ENCODE measurements at regions not wholly inside any gene's neighbourhood (a gene's known extent, or its start where the extent isn't known, plus 50 kb on each side); places are given as distances from the start of the nearest gene placed in this dataset.
"Not testable (repeated sequence)": the region's sequence is repeated elsewhere in the genome, so short reads cannot be mapped to it uniquely, and the experiment has no call there.

- DNase-seq (ENCODE audit: low read depth) = no peak
Measured at GRCh38 chr14:30312214-30312613, 246.7 kb upstream of the G2E3 start.

- no peak for DNase-seq (ENCODE audit: low read depth)
Measured at GRCh38 chr14:30317729-30318128, 241.2 kb upstream of the G2E3 start.

GRCh38 chr14:30322819-30323218 lies 236.1 kb upstream of the G2E3 start:
- DNase-seq (ENCODE audit: low read depth) = no peak

GRCh38 chr14:30330033-30330432 lies 228.9 kb upstream of the G2E3 start:
- no peak for DNase-seq (ENCODE audit: low read depth)

- DNase-seq (ENCODE audit: low read depth) = no peak
Measured at GRCh38 chr14:30330445-30330844, 228.5 kb upstream of the G2E3 start.

GRCh38 chr14:30331030-30331429 lies 227.9 kb upstream of the G2E3 start:
- DNase-seq (ENCODE audit: low read depth) = no peak

GRCh38 chr14:30332374-30332773 lies 226.6 kb upstream of the G2E3 start:
- no peak for DNase-seq (ENCODE audit: low read depth)

GRCh38 chr14:30333934-30334333 lies 225.0 kb upstream of the G2E3 start:
- no peak for DNase-seq (ENCODE audit: low read depth)

- DNase-seq (ENCODE audit: low read depth) = no peak
Measured at GRCh38 chr14:30337456-30337855, 221.5 kb upstream of the G2E3 start.

GRCh38 chr14:30339311-30339901 lies 219.6 kb upstream of the G2E3 start:
- DNase-seq (ENCODE audit: low read depth) = no peak

- DNase-seq (ENCODE audit: low read depth) = no peak
Measured at GRCh38 chr14:30340495-30340894, 218.5 kb upstream of the G2E3 start.

GRCh38 chr14:30345511-30345910 lies 213.4 kb upstream of the G2E3 start:
- no peak for DNase-seq (ENCODE audit: low read depth)

GRCh38 chr14:30348445-30348844 lies 210.5 kb upstream of the G2E3 start:
- DNase-seq (ENCODE audit: low read depth) = no peak

GRCh38 chr14:30349520-30349919 lies 209.4 kb upstream of the G2E3 start:
- DNase-seq (ENCODE audit: low read depth) = no peak

GRCh38 chr14:30354439-30354838 lies 204.5 kb upstream of the G2E3 start:
- DNase-seq (ENCODE audit: low read depth) = no peak

- DNase-seq (ENCODE audit: low read depth) = no peak
Measured at GRCh38 chr14:30355431-30355913, 203.5 kb upstream of the G2E3 start.

- no peak for DNase-seq (ENCODE audit: low read depth)
Measured at GRCh38 chr14:30356438-30357202, 202.3 kb upstream of the G2E3 start.

GRCh38 chr14:30357791-30358190 lies 201.2 kb upstream of the G2E3 start:
- DNase-seq (ENCODE audit: low read depth) = no peak

- no peak for DNase-seq (ENCODE audit: low read depth)
Measured at GRCh38 chr14:30362369-30363218, 196.4 kb upstream of the G2E3 start.

GRCh38 chr14:30363219-30363880 lies 195.6 kb upstream of the G2E3 start:
- not testable (repeated sequence) for DNase-seq (ENCODE audit: low read depth)

GRCh38 chr14:30369502-30370180 lies 189.3 kb upstream of the G2E3 start:
- no peak for DNase-seq (ENCODE audit: low read depth)

GRCh38 chr14:30373053-30373452 lies 185.9 kb upstream of the G2E3 start:
- no peak for DNase-seq (ENCODE audit: low read depth)
